NCI-H446 (cell line): ENCODE measurements at regions not wholly inside any gene's neighbourhood (a gene's known extent, or its start where the extent isn't known, plus 50 kb on each side); places are given as distances from the start of the nearest gene placed in this dataset.
"Not testable (repeated sequence)": the region's sequence is repeated elsewhere in the genome, so short reads cannot be mapped to it uniquely, and the experiment has no call there.

Experiments used
- DNase-seq, 2 experiments: peaks; one replicate each; lab custom pipeline; 2025; lab: John Stamatoyannopoulos, UW

DNA sequence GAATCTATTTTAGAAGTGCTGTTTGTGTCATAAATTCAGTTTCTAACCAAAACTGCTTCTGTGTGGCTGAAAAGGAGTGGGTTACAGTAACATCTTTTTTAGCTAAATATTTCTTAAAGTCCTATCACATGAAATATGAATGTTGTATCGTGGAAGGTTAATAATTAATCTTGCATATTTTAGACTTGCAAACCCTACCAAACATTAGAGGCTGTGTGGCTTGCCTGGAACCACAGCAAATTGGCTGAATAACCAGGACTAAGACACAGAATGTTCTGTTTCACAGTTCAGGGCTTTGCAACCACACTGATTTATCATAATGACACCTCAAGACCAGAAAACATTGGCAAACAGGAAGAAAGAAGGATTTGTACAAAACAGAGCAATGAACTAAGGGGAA lies 208.9 kb upstream of the CNTNAP5 start:
- DNase-seq: no peak

- DNase-seq: no peak
Observed at GRCh38 chr2:123816928-123817327, 208.2 kb upstream of the CNTNAP5 start.

DNA sequence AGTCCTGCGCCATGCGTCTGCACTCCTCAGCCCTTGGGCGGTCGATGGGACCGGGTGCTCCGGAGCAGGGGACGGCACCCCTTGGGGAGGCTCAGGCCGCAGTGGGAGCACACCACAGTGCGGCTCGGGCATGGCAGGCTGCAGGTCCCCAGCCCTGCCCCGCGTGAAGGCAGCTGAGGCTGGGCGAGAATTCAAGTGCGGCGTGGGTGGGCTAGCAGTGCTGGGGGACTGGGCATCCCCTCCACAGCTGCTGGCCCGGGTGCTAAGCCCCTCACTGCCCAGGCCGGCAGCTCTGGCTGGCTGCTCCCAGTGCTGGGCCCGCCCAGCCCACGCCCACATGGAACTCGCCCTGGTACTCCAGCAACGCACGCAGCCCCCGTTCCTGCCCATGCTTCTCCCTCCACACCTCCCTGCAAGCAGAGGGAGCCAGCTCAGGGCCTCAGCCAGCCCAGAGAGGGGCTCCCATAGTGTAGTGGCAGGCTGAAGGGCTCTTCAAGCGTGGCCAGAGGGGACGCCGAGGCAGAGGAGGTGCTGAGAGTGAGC lies 198.3 kb upstream of the CNTNAP5 start:
- DNase-seq: no peak

DNA sequence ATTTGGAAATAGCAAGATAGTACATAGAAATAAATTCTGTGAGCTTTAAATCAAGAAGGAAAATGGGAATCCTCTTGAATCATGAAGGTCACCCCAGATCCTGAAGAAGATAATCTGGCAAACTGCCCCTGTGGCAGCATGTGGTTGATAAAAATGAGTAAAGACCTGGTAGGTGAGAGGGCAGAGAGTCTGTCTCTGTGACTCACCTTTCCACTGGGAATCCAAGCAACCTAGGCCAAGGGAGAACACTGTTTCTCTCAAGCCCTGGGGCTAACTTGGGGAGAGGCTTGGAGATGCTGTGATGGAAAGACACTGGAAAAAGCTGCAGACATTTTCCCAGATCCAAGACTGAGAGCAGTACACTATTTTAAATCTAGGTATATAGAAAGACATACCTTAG lies 185.8 kb upstream of the CNTNAP5 start:
- no peak for DNase-seq

DNA sequence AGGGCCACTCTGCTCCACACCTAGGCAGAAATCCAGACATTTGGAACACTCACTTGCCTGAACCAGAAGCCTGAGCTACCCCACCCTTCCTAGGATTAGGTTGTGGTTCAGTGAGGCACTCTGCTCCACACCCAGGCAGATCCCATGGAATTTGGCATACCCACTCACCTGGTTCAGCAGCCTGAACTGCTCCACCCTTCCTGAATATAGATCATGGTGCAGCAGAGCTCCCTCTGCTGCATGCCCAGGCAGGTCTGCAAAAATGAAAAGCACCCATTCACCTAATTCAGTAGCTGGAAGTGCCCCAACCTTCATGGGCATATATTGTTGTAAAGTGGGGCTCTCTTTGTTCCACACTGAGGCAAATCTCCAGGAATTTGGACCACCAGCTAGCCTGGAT lies 185.1 kb upstream of the CNTNAP5 start:
- DNase-seq: no peak

DNA sequence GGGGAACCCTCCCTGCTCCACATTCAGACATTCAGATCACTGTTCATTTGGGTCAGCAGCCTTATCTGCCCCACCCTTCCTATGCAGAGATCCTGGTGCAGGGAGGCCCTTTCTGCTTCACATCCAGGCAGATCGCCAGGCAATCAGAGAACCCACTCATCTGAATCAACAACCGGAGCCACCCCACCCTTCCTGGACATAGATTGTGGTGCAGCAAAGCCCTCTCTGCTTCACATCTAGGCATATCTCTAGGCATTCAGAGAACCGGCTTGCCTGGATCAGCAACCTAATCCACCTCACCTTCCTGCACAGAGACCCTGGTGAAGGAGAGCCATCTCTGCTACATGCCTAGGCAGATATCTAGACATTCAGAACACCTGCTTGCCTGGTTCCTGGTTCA lies 184.5 kb upstream of the CNTNAP5 start:
- DNase-seq: no peak

DNA sequence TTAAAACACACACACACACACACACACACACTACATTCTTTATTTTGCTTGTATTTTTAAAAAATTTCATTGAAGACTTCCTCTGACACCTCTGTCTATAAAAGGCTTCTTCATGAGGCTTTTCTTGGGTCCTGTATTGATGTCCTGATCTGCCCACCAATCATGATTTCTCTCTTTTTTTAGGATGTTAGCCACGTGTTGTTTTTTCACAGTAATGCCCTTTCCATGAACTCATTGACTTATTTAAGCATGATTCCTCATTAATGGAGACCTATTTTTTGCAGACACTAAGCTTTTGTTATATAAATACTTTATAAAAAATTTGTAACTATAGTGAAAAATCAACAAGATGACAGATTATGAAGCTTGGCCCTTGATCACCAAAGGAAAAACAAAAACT lies 173.8 kb upstream of the CNTNAP5 start:
- no peak for DNase-seq

DNA sequence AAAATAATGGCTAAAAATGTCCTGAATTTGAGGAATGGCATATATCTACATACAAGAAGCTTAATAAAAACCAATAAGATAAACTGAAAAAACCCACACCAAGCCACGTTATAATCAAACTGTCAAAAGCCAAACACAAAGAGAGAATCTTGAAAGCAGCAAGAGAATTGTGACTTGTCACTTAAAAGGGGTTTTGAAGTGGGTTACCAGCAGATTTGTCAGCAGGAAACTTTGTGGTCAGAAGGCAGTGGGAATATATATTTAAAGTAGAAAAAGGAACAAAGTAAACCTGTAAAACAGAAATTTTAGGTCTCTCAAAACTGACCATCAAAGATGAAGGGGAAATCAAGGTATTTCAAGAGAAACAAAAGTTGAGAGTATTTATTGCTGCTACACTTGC lies 171.9 kb upstream of the CNTNAP5 start:
- DNase-seq: no peak

DNA sequence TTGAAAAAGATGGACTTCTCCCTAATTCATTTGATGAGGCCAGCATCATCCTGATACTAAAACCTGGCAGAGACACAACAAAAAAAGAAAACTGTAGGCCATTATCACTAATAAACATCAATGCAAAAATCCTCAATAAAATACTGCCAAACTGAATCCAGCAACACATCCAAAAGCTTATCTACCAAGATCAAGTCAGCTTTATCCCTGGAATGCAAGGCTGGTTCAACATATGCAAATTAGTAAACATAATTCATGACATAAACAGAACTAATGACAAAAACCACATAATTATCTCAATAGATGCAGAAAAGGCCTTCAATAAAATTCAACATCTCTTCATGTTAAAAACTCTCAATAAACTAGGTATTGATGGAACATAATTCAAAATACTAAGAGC lies 166.1 kb upstream of the CNTNAP5 start:
- DNase-seq: not testable (repeated sequence)

DNA sequence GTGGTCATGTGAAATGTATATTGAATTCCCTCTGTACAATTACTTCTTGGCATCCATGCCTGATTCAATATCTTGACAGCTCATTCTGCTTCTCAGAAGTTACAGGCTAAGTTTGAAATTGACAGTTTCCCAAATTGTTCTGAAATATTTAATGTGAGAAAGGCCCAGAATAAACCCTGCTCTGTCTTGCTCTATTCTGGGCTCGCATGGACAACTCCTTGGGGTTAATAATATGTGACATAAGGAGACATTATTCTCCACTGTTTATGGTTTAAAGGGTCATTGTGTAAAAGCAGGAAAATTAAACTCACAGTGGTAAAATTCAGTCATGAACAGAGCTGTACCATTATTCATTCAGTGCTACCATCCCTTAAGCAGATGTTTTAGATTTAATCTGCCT lies 160.7 kb upstream of the CNTNAP5 start:
- DNase-seq: no peak

- DNase-seq: no peak
Observed at GRCh38 chr2:123870206-123870880, 154.7 kb upstream of the CNTNAP5 start.

DNA sequence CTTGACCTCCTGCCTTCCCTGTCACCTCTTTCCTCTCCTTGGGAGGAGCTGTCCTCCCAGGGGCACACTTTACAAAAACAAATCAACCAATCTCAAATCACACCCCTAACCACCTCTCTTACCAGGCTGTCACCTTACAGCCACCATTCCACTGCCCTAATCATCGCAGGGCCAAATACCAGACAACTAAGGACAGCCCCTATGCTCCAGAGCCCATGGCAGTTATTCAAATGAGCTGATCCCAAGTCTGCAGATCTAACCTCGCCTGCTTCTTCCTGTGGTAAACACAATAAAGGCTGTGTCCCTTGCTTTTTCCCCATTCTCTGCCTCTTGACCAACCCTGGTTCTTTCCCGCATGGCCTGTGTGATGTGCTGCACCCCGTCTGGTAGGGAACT lies 154.2 kb upstream of the CNTNAP5 start:
- DNase-seq: no peak

GRCh38 chr2:123890148-123890547 lies 134.9 kb upstream of the CNTNAP5 start:
- no peak for DNase-seq

DNA sequence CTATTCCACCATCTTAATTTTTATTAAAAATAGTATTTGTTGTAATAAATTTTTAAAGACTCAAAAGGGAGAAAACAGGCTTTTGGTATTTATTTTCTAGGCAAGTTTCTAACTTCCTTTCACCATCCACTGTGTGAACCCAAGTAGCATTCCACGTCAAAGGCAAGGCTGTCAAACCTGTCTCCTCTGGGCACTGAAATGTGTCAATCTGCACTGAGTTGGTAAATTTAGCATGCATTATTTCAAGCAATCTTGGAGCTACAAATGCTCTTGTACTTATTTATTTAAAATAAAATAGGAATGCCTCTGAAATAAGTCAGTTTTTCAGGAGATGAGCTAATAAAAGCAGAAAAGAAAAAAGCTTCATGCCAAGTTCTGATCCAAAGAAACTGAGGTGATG lies 130.9 kb upstream of the CNTNAP5 start:
- no peak for DNase-seq

GRCh38 chr2:123895651-123896050 lies 129.4 kb upstream of the CNTNAP5 start:
- no peak for DNase-seq

- DNase-seq: no peak
Observed at GRCh38 chr2:123901256-123901655, 123.8 kb upstream of the CNTNAP5 start.

GRCh38 chr2:123906361-123906760 lies 118.7 kb upstream of the CNTNAP5 start:
- DNase-seq: no peak

DNA sequence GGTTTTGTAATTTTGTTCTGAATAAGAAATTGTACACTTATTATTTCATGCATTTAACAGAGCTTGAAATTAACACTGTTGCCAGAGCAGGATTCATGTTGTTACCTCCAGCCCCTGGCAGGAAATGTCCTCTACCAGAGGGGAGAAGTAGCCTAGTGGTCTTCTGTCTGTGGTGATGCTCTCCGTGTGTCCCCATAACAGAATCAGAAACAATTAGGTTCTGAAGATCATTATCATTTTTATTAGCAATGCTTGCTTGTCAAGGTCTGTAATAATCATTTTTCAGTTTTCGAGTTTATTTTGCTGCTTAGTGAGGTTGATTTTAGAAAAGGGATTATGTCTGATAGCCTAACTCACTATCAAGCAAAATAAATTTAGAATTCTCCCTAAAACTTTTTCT lies 116.6 kb upstream of the CNTNAP5 start:
- no peak for DNase-seq

DNA sequence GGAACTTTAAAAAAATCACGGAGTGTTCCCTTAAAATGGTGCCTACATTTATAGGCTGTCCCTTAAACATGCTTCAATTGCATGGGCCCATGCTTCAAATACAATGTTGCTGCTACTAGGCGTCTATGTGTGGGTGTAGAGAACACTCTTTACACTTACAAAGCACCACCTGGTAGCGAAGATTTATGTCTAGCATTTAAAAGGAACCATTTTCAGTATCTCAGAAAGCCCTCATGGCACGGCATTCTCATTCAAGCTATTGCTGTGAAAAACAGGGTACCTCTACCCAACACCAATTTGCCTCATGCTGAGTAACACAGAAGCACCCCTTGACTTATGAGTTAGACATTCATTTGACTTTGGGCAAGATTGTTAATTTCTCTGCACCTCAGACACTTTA lies 112.9 kb upstream of the CNTNAP5 start:
- DNase-seq: no peak

GRCh38 chr2:123913143-123913735 lies 111.8 kb upstream of the CNTNAP5 start:
- DNase-seq: no peak

- no peak for DNase-seq
Observed at GRCh38 chr2:123915380-123915779, 109.7 kb upstream of the CNTNAP5 start.

GRCh38 chr2:123916051-123916450 lies 109.0 kb upstream of the CNTNAP5 start:
- no peak for DNase-seq

DNA sequence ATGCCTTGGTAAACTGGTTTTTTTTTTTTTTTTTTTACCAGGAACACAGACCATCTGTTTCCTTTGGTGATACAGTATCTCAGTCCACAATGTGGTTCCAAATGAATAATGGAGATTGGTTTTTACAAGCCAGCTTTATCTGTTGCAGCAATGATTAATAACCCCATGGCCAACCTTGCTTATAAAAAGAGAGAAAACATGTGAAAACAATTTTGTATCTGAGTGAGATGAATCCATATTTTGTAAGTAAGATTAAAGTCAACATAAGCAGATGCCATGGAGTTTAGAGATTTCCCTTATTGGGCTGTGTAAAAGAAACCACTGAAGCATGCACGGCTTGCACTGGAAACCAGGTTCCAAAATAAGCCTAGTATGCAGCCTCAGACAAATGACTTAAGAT lies 108.6 kb upstream of the CNTNAP5 start:
- DNase-seq: peak; percentile 54 to 85

DNA sequence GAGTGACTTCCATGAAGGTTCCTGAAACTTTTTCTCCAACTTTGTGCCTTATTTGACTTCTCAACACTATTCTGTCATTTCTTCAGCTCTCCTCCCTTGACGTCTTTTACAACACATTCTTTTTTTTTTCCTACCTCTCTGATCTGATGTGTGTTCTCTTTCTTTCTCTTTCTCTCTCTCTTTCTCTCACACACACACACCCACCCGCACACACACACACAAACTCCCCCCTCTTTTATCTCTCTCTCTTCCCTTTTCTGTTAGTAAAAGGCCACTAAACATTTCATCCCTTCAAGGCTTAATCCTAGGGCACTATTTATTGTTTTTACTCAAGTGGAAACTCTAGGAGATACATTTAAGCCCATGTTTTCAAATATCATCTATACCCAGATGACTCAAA lies 107.8 kb upstream of the CNTNAP5 start:
- no peak for DNase-seq
